GDM1 (cell line): ENCODE measurements at regions not wholly inside any gene's neighbourhood (a gene's known extent, or its start where the extent isn't known, plus 50 kb on each side); places are given as distances from the start of the nearest gene placed in this dataset.
"Not testable (repeated sequence)": the region's sequence is repeated elsewhere in the genome, so short reads cannot be mapped to it uniquely, and the experiment has no call there.

Experiments
- DNase-seq: peaks from one replicate; lab custom pipeline; 2025; lab: John Stamatoyannopoulos, UW

DNA sequence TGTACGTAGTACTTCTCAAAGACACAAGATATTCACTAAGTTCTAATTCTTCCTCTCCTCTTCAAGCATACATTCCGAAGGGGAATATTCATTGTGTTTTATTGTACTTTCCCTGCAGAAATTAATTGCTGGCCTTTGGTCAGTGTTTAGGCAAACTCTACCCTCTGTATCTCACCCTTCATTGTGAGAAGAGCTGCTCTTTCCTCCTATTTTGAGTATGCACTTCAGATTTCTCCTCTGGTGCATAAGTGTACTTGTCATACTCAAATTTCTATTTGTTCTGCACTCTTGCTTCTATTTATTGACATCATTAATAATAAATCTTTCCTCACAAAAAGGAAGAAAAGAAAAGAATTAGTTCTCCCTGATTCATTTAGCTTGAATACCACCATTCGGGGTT is 485.4 kb upstream of the SLC8A1 start:
- DNase-seq: no peak

GRCh38 chr2:40953341-40953740 is 501.5 kb upstream of the SLC8A1 start:
- DNase-seq: no peak

GRCh38 chr2:40955042-40955441 is 503.2 kb upstream of the SLC8A1 start:
- no peak for DNase-seq

GRCh38 chr2:40955635-40956034 is 503.7 kb upstream of the SLC8A1 start:
- no peak for DNase-seq

GRCh38 chr2:40957508-40957907 is 505.6 kb upstream of the SLC8A1 start:
- peak; percentile 82 for DNase-seq

DNA sequence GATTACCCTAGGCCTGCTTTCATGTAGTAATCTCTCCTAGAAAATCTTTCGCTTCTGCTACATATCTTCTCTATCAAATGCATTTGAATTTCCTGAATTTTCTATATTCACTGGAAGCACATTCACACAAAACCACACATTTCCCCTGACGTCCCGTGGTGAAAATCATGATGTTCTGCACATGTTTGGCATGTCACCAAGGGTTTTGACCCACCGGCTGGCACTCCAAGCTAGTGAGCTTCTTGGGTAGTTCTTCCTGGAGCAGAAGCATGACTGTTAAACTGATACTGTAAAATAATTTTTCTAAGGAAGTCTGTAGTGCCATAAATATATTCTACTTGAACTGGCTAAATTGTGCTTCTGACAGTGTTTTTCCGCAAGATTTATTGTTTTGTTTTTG is 510.1 kb upstream of the SLC8A1 start:
- DNase-seq: peak; percentile 37

DNA sequence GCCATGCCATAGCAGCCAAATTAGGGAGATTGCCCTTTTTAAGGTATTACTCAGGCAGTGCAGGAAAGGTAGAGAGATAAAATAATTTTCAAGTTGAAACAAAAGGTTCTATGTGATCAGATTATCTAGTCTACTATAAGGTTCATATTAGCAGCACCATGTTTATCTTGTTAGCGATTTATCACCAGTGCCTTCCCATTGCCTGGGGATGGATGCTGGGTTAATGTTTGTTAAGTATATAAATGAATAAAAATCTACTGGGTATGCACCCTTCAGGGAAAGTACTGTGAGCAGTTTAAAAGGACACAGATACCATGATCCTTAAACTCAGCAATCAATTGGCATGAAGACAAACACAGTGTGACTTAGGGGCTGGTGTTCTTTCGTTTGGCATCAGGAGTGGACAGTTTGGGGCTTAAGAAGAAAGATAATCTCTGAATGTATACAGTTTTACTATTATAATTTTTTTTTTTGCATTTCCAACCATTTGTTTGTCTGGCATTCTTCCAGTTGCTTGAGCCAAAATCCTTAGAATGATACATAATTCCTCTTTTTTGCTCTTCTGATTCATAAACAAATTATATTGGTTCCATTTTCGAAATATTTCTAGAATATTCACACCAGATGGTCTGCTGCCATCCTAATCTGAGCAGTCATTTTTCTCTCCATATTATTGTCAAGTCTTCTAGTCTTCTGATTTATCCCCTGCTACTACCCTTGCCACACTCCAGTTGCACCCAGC is 512.8 kb upstream of the SLC8A1 start:
- no peak for DNase-seq

DNA sequence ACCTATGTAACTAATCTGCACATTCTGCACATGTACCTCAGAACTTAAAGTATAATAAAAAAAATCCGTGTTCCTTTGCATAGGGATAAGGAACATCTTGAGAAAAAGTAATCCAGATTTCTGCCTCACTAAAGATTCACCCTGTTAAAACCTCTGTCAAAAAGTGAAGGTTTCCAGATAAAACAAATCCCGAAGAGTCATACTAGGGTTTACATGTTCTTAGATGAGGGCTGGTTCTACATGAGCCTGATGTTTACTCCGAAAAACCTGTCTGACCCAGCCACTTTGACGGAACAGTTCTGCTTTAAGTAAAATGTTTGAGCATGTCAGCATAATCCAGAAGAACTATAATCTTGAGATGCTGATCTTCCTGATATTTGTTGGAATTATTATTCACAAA is 515.6 kb upstream of the SLC8A1 start:
- no peak for DNase-seq

- DNase-seq: no peak
These were observed 523.3 kb upstream of the SLC8A1 start for GRCh38 chr2:40975151-40975550.

GRCh38 chr2:40997362-40997761 is 545.5 kb upstream of the SLC8A1 start:
- no peak for DNase-seq

DNA sequence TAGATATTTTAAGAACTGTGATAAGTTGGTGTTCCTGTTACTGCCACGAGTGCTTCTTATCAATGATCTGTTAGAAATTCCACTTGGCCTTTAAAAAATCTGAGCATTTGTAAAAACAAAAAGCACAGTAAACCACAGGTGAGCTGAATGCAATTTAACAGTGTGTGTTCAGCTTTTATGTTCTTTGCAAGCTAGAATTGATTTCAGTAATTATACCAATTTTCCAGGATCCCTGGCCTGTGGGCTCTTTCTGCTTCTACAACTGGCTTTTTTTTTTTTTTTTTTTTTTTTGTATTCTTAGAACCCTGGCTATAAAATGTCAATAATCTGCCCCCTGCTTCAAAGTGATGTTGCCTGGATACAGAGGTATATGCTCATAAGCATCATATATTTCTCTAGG is 548.5 kb upstream of the SLC8A1 start:
- DNase-seq: no peak

- DNase-seq: no peak
These were observed 549.0 kb upstream of the SLC8A1 start for GRCh38 chr2:41000906-41001305.

- DNase-seq: no peak
These were observed 552.8 kb upstream of the SLC8A1 start for GRCh38 chr2:41004700-41005099.

DNA sequence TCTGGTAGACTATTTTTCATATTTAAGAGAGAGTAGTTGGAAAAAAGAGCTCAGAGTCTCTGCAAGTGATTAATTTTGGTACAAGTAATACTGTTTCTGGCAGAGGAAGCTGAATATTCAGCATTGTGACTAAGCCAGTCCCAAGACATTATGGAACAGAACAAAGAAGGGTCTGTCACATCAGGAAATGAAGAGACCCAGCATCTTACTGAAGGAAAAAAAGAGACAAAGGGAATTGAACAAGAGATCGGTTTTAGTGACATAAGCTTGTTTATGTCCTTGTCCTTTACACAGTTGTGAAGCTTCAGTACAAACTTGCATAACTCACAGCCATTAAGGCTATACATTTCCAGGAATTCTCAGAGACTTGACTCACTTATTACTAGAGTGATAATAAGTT is 568.5 kb upstream of the SLC8A1 start:
- DNase-seq: no peak

DNA sequence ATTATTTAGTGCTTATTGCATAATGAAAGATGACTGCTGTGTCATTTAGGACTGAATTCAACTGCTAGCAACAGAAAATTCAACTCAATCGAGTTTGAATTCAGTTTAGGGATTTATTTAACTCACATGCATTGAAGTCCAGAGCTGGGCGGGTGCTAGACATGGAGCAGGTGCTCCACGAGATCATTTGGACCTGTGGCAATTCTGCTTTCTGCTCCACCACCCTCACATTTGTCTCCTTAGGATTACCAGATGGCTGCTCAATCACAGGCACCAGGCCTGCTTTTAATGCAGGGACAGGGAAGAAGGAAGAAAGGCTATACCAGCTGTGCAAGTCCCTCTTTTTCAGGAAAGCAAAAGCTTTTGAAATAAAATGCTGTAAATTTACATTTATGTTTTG is 572.9 kb upstream of the SLC8A1 start:
- DNase-seq: no peak

- no peak for DNase-seq
These were observed 574.7 kb upstream of the SLC8A1 start for GRCh38 chr2:41026613-41027012.

DNA sequence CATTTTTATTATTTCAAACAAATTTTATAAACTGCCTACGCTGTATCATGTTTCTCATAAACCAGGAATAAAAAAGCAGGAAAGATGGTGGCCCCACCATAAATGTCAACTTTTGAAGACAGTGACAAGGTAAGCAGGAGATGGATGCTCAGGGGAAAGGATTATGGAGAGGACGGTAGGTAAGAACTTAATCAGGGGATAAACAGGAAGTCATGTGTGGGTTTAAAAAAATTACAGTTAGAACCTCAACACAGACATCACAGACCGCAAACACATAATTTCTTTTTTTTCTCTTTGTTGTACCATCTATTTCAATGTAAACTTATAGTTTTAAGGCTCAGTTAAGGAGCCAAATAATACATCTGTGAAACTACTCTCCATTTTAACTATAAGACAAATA is 575.2 kb upstream of the SLC8A1 start:
- no peak for DNase-seq

- DNase-seq: no peak
These were observed 579.4 kb upstream of the SLC8A1 start for GRCh38 chr2:41031282-41031681.

DNA sequence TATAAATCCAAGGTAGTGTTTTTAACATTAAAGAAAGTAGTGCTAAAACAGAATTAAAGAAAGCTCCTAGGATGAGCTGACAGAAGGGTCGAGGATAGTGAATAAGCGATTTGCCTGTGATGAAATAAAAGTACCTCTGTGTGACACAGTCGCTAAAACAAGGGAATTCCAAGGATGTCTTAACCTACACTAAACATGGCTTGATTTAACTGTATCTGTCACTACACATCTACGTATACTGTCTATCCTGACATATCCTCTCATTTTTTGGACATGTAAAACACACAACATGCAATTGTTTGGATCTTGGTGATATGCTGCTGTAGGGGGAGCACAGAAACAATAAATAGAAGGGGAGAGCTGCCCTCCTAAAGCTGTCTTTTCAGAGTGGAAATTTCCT is 580.8 kb upstream of the SLC8A1 start:
- DNase-seq: no peak

DNA sequence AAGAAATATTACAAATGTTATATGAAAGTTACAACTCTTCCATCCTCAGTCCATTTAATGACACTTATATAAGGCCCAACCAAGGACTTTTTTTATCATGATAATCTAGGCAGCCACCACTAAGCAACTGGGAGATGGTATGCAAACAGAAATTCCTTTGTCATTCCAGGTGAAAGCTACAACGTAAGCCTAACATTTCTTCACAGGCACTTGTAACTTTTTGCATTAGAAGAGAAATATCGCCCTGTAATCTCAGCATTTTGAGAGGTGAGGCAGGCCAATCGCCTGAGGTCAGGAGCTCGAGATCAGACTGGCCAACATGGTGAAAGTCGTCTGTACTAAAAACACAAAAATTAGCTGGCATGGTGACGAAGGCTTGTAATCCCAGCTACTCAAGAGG is 581.2 kb upstream of the SLC8A1 start:
- DNase-seq: no peak

DNA sequence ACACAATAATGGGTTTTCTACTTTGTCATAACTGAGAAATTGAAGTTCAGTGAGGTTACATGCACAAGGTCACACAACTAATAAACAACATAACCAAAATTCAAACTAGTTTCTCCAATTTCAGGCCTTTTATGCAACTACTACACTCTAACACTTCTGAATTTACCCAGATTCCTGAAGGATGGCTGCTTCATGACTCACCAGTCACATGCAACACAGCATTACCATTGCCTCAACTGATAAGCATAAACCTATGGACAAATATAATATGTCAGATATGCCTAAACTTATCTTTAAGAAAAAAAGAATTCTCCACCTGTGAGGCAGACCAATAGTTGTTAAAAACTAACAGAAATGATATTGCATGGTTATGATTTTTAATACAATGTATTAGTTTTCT is 586.5 kb upstream of the SLC8A1 start:
- no peak for DNase-seq

DNA sequence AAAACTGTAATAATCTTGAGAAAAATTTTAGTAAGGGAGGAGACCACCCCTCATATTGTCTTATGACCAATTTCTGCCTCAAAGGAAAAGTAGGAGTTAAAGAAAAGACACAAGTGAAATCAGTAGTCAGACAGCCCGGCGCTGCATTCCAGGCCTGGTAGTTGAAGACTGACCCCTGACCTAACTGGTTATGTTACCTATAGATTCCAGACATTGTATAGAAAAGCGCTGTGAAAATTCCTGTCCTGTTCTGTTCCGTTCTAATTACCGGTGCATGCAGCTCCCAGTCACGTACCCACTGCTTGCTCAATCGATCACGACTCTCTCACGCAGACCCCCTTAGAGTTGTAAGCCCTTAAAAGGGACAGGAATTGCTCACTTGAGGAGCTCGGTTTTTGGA is 587.9 kb upstream of the SLC8A1 start:
- DNase-seq: not testable (repeated sequence)

GRCh38 chr2:41040782-41041520 is 589.1 kb upstream of the SLC8A1 start:
- no peak for DNase-seq

GRCh38 chr2:41042343-41042742 is 590.5 kb upstream of the SLC8A1 start:
- DNase-seq: no peak
